ENCODE measurements at regions not wholly inside any gene's neighbourhood (a gene's known extent, or its start where the extent isn't known, plus 50 kb on each side); places are given as distances from the start of the nearest gene placed in this dataset.
"Not testable (repeated sequence)": the region's sequence is repeated elsewhere in the genome, so short reads cannot be mapped to it uniquely, and the experiment has no call there.

DNA sequence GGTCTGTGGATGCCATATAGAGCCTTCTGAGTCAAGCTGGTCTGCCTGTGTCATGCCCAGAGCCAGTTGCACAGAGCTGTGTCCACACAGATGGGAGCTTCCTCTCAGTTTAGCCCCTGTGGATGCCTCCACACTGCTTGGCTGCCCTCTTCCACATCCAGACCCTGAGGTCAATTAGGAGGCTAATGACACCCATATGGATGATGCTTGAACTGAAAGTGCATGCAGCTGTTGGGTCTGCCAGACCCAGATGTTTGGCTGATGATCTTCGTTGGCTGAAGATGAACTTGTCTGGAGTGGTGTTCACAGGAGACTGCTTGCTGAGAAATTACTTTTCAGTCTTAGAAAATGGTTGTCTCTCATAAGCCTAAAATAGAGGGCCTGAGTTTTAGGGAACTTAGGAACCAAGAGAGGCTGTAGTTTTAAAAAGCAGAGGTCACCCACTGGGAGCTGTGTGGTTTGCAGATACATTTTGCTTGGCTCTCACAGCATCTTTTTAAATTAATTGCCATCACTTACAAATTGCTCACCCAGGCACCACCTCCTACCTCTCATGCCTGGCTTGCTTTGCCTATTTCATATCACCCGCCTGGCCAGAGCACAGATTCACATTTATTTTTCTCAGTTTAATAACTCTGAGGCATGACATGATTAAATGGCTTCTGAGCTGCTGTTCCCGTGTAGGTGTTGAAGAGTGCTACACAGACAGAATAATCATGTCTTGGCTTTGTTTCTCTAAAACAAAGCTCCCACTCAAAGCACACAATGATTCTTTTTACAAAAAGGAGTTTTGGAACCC lies 176.1 kb downstream of the MINAR1 start:
- no peak for DNase-seq

DNA sequence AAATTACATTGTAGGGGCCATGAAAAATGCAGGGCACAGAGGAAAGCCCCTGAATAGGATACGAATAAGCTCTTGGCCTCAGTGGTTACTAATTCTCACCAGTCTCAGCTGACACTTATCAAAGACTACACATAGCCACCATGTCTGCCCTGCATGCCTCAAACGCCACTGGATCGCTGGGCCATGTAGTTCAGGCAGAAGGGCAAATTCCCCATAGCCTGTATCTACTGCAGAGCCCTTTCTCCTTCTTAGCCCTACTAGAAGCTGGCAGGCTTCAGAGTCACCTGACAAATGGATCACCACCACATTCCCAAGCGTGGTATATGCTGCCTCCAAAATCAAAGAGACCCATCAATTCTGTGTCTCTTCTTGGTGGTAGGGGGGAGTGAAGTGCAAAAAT lies 177.4 kb downstream of the MINAR1 start:
- DNase-seq: no peak

DNA sequence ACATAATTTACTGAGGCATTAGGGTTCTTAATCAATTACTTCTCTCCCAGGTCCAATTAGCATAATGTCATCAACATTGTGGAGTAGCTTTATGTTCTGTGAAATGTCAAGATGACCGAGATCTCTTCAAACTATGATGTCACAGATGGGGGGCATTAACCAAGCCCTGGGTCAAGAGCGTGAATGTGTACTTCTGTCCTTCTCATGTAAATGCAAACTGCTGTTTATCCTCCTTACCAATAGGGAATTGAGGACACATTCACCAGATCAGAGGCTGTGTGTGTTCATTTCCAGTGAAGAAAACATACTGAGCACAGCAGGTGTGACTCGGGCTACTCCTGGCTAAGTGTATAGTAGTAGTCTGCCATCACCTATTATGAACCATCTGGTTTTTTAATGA lies 177.9 kb downstream of the MINAR1 start:
- no peak for DNase-seq

DNA sequence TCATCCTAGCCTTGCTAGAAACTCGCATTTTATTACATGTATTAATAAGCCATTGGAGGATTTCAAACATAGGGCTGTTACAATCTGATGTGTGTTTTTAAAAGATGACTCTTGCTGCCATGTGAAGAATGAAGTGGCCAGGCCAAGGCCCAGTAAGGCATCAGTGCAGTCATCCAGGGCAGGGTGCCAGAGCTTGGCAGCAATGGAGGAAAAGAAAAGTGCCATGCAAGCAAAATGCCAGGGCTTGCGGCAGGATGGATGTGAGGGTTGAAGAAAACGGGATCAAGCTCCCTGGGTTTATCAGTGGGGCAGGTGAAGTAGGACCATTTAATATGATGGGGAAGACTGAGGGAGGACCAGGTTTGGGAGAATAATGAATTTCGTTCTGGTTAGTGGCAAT lies 183.6 kb downstream of the MINAR1 start:
- no peak for DNase-seq

DNA sequence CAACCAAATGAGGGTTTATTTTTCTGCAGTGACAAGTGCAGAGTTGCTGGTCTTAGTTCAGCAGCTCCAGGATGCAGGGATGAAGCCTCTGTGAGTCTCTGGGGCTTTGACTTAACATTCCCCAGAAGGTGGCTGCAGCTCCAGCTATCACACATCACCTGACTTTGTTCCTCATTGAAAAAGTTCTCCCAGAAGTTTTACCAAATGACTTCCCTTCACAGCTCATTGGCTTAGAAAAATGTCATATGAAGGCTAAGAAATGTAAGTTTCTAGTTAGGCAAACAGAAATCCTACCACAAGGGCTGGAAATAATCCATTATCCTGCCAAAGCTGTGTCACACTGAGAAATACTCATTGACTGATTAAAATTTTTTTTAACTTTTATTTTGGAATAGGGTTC lies 184.9 kb downstream of the MINAR1 start:
- DNase-seq: no peak

DNA sequence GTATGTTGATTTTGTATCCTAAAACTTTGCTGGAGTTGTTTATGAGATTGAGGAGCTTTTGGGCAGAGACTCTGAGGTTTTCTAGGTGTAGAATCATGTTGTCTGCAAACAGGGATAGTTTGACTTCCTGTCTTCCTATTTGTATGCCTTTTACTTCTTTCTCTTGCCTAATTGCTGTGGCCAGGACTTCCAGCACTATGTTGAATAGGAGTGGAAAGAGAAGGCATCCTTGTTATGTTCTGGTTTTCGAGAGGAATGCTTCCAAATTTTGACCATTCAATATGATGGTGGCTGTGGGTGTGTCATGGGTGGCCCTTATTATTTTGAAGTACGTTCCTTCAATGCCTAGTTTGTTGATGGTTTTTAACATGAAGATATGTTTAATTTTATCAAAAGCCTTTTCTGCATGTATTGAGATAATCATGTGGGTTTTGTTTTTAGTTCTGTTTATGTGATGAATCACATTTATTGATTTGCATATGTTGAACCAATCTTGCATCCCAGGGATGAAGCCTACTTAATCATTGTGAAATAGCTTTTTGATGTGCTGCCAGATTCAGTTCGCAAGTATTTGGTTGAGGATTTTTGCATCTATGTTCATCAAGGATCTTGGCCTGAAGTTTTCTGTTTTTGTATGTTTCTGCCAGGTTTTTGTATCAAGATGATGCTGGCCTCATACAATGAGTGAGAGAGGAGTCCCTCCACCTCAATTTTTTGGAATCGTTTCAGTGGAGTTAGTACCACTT lies 188.1 kb downstream of the MINAR1 start:
- no peak for DNase-seq

DNA sequence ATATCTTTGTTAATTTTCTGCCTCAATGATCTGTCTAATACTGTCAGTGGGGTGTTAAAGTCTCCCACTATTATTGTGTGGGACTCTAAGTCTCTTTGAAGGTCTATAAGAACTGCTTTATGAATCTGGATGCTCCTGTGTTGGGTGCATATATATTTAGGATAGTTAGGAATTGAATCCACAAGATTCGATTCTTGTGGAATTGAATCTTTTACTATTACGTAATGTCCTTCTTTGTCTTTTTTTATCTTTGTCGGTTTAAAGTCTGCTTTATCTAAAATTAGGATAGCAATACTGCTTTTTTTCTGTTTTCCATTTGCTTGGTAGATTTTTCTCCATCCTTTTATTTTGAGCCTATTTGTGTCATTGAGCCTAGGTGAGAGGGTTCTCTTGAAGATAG lies 189.7 kb downstream of the MINAR1 start:
- DNase-seq: not testable (repeated sequence)

DNA sequence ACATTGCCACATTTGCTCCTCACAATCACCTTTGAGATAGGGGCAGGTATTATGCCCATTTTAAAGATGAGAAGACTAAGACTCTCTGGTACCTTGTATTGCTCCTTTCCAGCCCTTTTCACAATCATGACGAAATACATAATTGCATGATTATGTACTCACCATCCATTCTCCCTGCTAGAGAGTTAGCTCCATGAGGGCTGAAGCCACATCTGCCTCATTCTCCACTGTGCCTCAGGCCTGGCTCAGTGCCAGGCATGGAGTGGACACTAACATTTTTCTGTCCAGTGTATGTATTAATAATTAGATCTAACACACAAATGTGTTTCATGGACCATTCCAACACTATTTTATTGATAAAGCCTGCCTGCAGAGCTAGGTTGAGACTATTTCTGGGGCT lies 191.4 kb downstream of the MINAR1 start:
- no peak for DNase-seq

DNA sequence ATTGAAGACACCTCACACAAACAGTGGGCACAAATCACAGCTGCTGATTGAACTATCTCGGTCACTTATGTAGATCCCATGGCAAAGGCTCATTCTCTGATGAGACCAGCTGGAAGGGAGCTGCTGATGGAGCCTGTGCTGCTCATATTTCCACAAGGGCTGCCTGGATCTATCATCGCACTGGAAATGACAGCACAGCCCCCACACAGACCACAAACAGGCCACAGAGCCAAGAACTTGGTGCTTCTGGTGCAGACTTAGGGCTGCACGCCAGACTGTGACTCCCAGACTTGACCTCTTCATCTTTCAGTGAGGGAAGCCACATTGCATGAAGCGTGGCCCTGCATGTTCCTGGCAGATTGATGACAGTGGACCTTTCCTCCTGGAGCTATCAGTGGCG lies 197.6 kb downstream of the MINAR1 start:
- no peak for DNase-seq

DNA sequence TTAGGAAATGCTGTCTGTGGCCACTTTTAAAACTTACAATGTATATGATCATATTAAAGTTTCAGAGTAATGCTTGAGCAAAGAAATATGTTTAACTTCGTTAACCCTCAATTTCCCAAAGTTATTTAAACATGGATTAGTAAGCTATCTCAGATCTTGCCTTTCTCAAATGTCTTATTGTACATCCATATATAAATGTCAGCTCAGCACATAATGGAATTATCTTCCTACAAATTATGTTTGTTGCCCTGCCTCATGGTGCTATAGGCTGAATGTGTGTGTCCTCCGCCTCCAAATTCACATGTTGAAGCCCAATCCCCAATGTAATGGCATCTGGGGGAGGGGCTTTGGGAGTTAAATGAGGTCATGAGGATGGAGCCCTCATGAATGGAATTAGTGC lies 200.3 kb downstream of the MINAR1 start:
- DNase-seq: no peak

DNA sequence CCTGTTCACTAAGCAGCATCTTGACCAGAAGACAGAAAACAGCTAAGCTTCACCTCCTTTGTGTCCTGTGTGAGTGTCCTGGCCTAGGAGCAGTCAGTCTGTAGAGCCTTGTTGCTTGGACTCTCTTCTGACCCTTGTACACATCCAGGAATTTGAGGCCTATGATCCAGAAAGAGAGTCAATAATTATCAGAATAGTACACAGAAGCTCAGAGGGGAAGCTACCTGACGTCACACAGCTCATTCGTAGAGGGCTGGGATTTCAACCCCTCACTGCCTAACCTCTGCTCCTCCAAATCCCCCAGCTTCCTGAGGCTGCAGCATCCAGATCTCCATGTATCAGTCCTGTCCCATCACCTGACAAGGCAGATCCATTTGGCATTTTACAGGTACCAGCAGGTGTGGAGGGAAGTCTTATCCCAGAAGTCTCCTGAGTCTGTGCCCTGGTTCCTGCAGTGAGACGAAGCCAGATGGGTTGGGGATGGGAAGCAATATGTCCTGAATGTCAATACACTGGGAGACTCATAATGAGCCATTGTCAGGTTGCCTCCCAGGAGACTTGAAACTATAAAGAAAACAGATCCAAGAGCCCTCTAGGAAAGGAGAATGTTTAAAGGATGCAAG lies 203.1 kb downstream of the MINAR1 start:
- no peak for DNase-seq

DNA sequence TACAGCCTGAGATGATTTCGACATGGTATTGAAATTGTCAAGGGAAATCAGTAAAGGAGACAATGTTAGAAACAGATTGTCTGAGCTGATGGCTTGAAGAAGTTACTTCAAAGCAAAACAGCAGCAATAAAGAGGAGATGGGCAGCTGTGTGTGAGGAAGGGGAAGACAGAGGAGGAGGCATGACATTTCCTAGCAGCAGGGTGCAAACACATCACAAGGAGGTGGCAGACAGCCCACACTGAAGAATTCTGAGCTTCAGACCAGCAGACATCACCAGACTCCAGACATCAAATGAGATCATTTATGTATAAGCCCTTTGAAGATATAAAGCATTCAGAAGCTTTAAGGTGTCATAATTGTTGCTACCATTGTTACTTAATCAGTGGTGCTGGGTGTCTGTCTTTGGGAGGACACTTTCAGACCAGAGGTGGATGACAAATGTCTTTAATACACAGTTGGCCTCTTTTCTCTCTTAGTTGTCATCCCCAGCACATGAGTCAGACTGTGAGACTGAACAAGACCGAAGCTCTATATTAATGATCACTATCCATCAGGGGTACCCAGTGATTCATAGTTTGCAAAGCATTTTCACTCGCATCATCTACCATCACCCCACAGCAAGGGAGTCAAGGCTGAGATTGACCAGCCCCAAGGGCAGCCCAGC lies 203.9 kb downstream of the MINAR1 start:
- DNase-seq: no peak

DNA sequence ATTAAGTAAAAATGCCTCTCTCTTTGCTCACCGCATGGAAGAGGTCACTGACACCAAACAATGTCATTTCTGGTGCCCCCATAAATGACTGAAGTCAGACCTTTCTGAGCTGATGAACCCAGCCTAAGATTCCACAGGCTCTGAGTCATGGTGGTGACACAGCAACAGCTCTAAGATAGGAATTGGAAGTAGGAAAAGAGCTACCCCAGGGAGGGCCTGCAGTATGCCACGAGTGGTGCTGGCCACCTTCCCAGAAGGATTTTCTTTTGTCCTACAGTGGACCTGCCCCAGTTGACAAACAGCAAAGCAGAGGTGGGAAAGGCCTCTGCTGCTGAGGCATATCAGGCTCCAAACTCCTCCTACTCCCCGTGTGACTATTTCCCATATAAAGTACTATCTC lies 208.1 kb downstream of the MINAR1 start:
- no peak for DNase-seq

DNA sequence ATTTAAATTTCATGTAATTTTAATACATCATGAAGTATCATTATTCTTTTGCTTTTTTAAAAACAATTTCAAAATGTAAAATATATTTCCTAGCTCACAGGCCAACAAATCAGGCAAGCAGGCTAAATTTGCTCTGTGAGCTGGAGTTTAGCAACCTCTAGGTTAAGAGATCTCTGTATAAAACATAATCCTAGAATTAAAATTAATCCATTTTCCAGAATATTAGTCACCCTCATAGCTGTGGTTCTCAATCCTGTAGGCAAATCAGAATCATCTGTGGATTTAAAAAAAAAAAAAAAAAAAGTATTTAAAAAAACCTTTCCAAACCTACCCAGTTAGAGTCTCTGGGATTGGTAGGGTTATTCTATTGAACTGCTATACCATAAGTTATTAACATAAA lies 209.7 kb downstream of the MINAR1 start:
- DNase-seq: no peak

DNA sequence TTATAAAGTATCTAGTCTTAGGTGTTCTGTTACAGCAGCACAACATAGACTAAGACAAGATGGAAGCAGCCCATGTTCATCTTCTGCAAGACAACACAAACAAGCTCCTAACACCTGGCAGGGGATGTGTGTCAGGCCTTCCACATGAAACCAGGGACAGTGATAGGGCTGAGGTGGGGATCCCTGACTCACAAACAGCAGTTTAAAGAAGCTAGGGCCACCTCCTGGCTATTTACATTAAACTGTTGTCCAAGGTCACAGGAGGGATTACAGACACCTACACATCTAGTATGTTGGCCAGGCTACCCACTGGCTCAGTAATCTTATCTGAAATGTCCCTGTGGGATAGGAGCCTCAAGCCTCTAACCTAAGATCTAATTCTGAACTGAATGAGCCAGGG lies 211.3 kb downstream of the MINAR1 start:
- DNase-seq: no peak

DNA sequence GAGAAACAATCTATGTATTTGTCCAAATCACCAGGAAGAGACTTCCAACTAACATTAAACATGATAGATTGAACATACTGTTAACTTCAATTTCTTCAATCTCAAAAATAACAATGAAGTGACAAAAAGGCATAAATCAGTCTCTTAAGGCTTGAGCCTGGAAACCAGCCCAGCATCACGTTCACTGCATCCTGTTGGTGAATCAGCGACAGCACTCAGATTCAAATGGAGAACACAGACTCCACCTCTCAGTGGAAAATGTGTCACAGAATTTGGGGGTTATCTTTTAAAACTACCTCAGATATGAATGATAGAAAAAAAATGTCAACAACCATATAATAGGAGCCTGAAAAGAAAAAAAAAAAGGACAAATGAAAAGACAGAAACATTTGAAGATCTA lies 212.0 kb downstream of the MINAR1 start:
- DNase-seq: no peak

DNA sequence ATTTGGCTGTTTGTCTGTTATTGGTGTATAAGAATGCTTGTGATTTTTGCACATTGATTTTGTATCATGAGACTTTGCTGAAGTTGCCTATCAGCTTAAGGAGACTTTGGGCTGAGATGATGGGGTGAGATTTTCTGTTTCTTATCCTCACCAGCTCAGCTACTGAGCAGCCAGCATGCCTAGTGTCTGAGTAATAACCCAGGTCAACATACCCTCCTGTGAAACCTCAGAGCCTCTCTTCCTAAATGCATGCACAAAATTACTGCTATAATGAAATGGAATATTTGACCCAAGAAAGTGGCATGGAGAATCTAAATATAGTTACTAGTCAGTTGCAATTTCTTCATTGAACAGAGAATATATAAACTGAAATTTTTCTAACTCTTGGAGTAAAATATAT lies 220.8 kb downstream of the MINAR1 start:
- DNase-seq: not testable (repeated sequence)

DNA sequence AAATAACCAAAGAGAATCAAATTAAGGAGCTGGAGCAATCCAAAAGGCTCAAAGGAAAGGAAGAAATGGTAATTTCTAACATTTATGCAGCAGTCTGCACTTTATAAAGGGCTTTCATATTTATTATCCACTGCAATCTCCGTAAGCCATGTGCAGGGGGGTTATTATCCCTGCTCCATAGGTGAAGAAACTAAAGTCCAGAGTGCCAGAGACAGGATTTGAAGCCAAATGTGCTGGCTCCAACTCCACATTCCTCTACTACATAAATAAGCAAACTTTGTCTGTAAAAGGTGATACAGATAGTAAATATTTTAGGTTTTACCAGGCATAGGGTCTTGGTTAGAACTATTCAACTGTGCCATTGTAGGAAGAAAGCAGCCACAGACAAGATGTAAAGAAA lies 221.4 kb downstream of the MINAR1 start:
- no peak for DNase-seq

DNA sequence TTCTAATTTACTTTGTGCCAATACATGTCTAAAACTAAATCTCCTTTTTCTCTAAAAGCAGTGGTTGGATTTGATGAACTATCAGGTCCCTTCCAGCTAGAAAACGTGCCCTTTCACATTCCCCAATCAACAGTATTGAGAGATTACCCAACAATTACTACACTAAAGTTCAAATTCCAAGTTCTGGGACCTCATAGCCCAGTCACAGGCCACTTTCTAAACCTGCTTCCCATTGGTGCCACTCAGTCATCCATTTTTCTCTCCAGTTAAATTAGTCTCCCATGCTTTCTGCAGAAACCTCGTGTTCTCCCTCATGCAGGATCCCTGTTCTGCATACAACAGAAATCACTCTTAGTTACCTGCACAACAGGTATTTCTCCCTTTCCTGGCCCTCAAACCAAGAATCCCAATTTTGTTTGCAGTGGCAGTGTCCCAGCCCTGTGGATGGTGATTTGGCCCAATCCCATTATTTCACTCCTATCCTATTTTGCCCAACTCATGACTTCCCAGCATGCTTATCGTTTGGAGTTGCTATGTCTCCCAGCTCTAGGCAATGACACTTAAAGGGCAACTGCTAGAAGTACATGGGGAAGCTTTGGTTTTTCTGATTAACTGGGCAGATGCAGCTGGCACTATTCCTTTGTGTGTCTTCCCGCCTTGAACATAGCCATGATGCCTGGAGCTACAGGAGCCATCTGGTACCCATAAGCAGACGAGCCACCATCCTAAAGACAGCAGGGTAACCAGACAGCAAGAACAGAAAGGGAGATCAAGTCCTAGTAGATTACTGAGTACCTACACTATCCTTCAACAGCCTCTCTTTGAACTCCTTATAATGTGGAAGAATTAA lies 224.2 kb downstream of the MINAR1 start:
- no peak for DNase-seq

DNA sequence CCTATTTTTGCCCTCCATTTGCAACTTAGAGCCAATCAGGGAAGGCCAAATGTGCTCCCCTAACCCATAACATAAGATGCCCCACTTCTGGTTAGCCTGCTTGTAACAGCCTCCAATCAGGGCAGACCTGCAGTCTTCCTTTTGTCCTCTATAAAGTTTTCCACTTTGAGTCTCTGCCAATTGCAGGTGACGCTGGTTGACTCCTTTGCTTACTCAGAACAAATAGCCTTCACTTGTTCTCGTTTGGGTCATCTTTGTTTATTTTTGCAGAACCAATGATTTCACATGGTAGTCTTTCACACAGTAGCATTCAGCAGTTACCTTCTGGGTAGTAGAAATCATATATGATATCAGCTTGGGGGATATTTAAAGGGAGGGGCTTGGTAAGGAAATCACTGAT lies 225.6 kb downstream of the MINAR1 start:
- DNase-seq: no peak

DNA sequence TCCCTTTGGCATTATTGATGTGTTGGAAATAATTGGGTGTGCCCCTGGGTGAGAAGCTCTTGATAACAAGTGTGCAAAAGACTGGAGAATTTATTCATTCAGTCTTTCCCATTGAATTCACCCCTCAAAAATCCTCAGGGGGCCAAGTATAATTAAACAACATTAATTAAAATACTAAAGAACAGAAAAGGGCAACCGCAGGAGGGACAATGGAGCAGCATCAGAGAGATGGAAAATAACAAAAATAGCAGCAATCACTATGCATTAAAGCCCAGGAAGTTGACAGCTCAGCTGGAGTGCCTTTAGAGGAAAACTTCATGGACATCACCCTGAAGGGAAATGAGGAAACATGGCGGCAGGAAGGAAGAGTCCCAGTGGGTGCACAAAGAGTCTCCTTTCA lies 227.6 kb downstream of the MINAR1 start:
- DNase-seq: no peak

DNA sequence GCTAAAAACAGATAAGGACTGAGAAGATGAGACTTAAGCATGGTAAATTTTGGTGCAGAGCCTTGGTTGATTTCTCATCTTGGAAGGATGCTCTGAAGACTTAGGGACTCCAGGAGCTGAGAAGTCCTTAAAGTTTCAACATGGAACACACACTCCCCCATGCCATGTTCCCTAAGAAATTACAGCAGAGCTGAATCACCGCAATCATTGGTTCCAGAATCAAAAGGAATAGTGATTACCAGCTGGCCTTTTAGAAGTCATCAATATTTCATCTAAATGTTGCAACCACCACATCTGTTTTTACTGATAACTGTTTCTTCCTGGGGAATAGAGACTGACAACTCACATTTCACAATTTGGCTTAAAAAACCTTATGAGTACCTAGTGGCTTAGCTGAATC lies 229.3 kb downstream of the MINAR1 start:
- no peak for DNase-seq

Data from CD4-positive, alpha-beta T cell treated with Interleukin-10 for 1 hour (primary cell).